Kidney (tissue), 13 donors: ENCODE measurements at regions not wholly inside any gene's neighbourhood (a gene's known extent, or its start where the extent isn't known, plus 50 kb on each side); places are given as distances from the start of the nearest gene placed in this dataset.

Source experiments
- DNase-seq, 5 donors: peaks; one replicate each; pipeline ENCODE4 v3.0.0-alpha.2; 2013 to 2020
- FAIRE-seq: peaks from 2 replicates; lab custom pipeline; 2012; peaks lifted over from hg19 to GRCh38; lab: Jason Lieb, UNC
- H3K27ac ChIP-seq, 2 donors: one replicate each; pipeline ENCODE4 v1.7.0; 2013; ENCODE audit warnings: low read depth in 2 of 2, low read length in 2 of 2, inconsistent platforms in 1 of 2
- H3K27me3 ChIP-seq: one replicate; pipeline ENCODE4 v1.7.1; 2013; ENCODE audit warnings: low read length, inconsistent platforms; ENCODE audit not compliant: control insufficient read depth, insufficient read depth
- H3K36me3 ChIP-seq, 3 donors: one replicate each; pipeline versions ENCODE4 v1.7.0 to v1.7.1; 2013; ENCODE audit warnings: low read length in 3 of 3, control low read depth in 1 of 3, inconsistent platforms in 1 of 3; ENCODE audit not compliant: insufficient read depth in 3 of 3, control insufficient read depth in 2 of 3
- H3K4me1 ChIP-seq, 3 donors: one replicate each; pipeline versions ENCODE4 v1.7.0 to v1.7.1; 2013; ENCODE audit warnings: low read length in 3 of 3, inconsistent platforms in 1 of 3, low read depth in 1 of 3; ENCODE audit not compliant: control insufficient read depth in 2 of 3, insufficient read depth in 2 of 3
- H3K4me3 ChIP-seq, 3 donors: one replicate each; pipeline versions ENCODE4 v1.7.0 to v1.8.1; 2013; ENCODE audit warnings: low read length in 3 of 3, control low read depth in 1 of 3, inconsistent platforms in 1 of 3
- H3K9ac ChIP-seq, 3 donors: one replicate each; pipeline versions ENCODE4 v1.7.0 to v1.7.1; 2013; ENCODE audit warnings: low read length in 3 of 3, control low read depth in 1 of 3, inconsistent platforms in 1 of 3
- H3K9me3 ChIP-seq, 3 donors: one replicate each; pipeline versions ENCODE4 v1.7.0 to v1.7.1; 2013; ENCODE audit warnings: low read length in 3 of 3, control low read depth in 1 of 3, inconsistent platforms in 1 of 3; ENCODE audit not compliant: control insufficient read depth in 2 of 3, insufficient read depth in 1 of 3
- intact Hi-C: fragments of 100-400 bp; cut with DNase I; formaldehyde crosslinking; loops from one replicate; pipeline ENCODE4 v1.11.1; 2022
- TF ChIP-seq, protein P1 (sequence below): IDR thresholded peaks from 3 replicates; pipeline ENCODE4 v1.5.1; 2012; ENCODE audit warnings: mild to moderate bottlenecking, moderate library complexity, borderline replicate concordance; ENCODE audit not compliant: insufficient read depth; ENCODE audit errors: extremely low read depth
- donor health status: control.
- donor health status: control.
- donor health status: control.
- donor health status: control.
- donor health status: control.
- donor health status: DM: yes; HTN: yes; CAD: no.
- donor health status: Normal renal cell carcinoma (clear cell type).

DNA sequence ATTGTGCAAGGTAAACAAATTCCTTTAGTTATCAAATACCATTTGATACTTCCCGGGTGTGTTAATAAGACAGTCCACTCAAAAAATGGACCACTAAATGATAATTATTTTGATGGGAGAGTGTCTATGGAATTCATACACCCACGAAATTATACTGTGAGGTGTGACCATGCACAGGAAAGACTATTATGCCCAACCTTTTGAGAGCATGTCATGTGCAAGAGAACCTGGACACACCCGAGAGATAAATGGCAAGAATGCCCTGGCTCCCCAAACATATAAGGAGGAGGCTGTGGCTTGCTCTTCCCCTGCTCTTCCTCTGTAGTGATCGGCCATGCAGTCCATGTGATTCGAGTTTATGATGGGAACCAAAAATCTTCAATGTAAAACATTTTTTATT is 119.5 kb upstream of the BCL2L14 start:
- H3K36me3 ChIP-seq: no peaks in the 10 kb centered on the region
- DNase-seq (no peak), FAIRE-seq (no peak)
- no peak overlapping the region for H3K27ac ChIP-seq
- no peaks in the 10 kb centered on the region for H3K27me3 ChIP-seq
- TF ChIP-seq, protein P1, sequence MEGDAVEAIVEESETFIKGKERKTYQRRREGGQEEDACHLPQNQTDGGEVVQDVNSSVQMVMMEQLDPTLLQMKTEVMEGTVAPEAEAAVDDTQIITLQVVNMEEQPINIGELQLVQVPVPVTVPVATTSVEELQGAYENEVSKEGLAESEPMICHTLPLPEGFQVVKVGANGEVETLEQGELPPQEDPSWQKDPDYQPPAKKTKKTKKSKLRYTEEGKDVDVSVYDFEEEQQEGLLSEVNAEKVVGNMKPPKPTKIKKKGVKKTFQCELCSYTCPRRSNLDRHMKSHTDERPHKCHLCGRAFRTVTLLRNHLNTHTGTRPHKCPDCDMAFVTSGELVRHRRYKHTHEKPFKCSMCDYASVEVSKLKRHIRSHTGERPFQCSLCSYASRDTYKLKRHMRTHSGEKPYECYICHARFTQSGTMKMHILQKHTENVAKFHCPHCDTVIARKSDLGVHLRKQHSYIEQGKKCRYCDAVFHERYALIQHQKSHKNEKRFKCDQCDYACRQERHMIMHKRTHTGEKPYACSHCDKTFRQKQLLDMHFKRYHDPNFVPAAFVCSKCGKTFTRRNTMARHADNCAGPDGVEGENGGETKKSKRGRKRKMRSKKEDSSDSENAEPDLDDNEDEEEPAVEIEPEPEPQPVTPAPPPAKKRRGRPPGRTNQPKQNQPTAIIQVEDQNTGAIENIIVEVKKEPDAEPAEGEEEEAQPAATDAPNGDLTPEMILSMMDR: no peak
- no peak overlapping the region for H3K4me3 ChIP-seq
- H3K9me3 ChIP-seq: no peaks in the 10 kb centered on the region
- peaks cover 0 to 5% (median 0%) of the 10 kb centered on the region in 3 donors for H3K4me1 ChIP-seq
- intact Hi-C loops: no loop called here
- no peak overlapping the region for H3K9ac ChIP-seq

DNA sequence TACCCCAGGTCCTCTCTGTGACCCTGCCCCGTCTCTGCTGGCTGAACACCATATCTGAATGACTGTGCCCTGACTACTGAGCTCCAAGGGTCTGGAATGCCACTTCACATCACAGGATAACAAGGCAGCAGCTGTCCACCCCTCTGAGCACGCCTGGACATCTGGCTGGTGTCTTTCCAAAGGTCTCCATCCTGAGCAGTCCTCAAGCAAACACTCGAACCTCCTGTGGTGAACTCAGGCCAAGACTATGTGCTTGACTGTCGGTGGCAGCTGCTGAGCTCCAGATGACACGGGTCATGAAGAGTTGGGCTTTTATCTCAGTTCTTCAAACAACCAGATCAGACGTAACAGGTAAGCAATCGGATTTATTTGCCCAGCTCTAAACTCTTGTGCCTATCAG is 117.2 kb upstream of the BCL2L14 start:
- intact Hi-C loops: no loop called here
- Histone ChIP-seq H3K27ac (no peak overlapping the region), H3K27me3 (no peaks in the 10 kb centered on the region), H3K9me3 (no peaks in the 10 kb centered on the region), H3K4me3 (no peak overlapping the region), H3K4me1 (peaks cover 0 to 5% (median 0%) of the 10 kb centered on the region in 3 donors), H3K36me3 (no peaks in the 10 kb centered on the region), H3K9ac (no peak overlapping the region)
- TF ChIP-seq, protein P1: no peak
- no peak for FAIRE-seq
- no peak for DNase-seq

DNA sequence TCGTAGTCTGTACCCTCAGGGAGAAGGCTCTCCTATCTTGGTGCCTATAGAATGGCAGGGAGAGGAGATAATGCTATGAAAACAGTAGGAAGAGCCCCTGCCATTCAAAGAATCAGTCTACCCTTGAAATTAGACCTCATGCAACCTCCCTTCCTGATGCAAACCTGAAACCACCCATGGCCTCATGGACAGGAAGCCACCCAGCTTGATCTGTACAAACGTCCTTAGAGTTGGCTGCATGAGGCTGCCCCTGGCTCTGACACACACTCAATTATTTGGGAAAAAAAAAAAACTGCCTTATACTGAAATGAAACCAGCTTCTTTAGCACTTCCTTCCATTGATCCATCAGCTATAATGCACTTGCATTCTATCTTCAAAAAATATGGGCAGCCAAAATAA is 116.6 kb upstream of the BCL2L14 start:
- Histone ChIP-seq H3K4me3 (no peak overlapping the region), H3K9ac (no peak overlapping the region), H3K27ac (no peak overlapping the region), H3K27me3 (no peaks in the 10 kb centered on the region), H3K36me3 (no peaks in the 10 kb centered on the region), H3K4me1 (peaks cover 0 to 5% (median 0%) of the 10 kb centered on the region in 3 donors), H3K9me3 (no peaks in the 10 kb centered on the region)
- no peak for DNase-seq
- no peak for FAIRE-seq
- TF ChIP-seq, protein P1: no peak
- intact Hi-C loops: no loop called here
